A549 (cell line): ENCODE measurements at regions not wholly inside any gene's neighbourhood (a gene's known extent, or its start where the extent isn't known, plus 50 kb on each side); places are given as distances from the start of the nearest gene placed in this dataset.

ENCODE experiments used
- BCL3 ChIP-seq: fragments of >200 bp; sonication (Bioruptor Twin); formaldehyde crosslinking; IDR thresholded peaks from 3 replicates; pipeline ENCODE4 v1.6.1; 2016
- CTCF ChIP-seq: fragments of >200 bp; sonication (Bioruptor Twin); formaldehyde crosslinking; IDR thresholded peaks from 3 replicates; pipeline ENCODE4 v1.5.1; 2016
- EP300 ChIP-seq, 2 experiments: fragments of >200 bp; sonication (Bioruptor Twin); formaldehyde crosslinking; IDR thresholded peaks; 2 replicates in 1 of 2; 3 replicates in 1 of 2; pipeline ENCODE4 v1.6.1; 2016 to 2017
- MYC ChIP-seq: IDR thresholded peaks from 2 replicates; pipeline ENCODE4 v1.6.1; 2012; ENCODE audit warnings: mild to moderate bottlenecking, inconsistent platforms, low read length, improper control_type of control experiment, borderline replicate concordance
- POLR2A ChIP-seq: IDR thresholded peaks from 2 replicates; pipeline ENCODE4 v1.6.1; 2012; ENCODE audit warnings: mild to moderate bottlenecking, low read length
- POLR2AphosphoS2 ChIP-seq: conservative IDR thresholded peaks from 2 replicates; pipeline ENCODE4 v1.6.1; 2012; ENCODE audit warnings: low read length, improper control_type of control experiment, inconsistent platforms
- TF ChIP-seq, protein P1 (sequence below): IDR thresholded peaks from 2 replicates; pipeline ENCODE4 v1.6.1; 2012; ENCODE audit warnings: low read depth, borderline replicate concordance
- TF ChIP-seq, protein P2 (sequence below): fragments of 450-650 bp; IDR thresholded peaks from 2 replicates; pipeline ENCODE4 v1.6.1; 2014; ENCODE audit warnings: antibody characterized with exemption

DNA sequence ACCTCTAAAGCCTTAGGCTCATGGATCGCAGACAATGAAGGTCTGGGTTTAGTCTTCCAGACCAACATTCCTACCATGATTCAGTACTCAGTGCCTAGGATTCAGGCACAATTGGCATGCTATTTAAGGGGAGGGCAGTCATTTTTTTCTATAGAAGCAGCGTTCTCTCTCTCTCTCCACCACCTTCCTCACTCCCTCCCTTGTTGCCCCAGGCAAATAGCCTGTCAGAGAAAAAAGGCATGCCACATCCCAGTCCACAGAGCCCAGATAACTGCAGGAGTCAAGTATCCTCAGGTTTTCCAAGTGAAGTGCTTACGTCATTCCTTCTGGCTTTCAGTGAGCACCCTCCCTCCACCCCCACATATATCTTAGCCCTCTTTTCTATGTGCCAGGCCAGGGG is 533.0 kb downstream of the BCOR start:
- TF ChIP-seq MYC: no peak
- no peak for TF ChIP-seq POLR2AphosphoS2
- no peak for TF ChIP-seq CTCF
- no peak for TF ChIP-seq BCL3
- TF ChIP-seq, protein P1, sequence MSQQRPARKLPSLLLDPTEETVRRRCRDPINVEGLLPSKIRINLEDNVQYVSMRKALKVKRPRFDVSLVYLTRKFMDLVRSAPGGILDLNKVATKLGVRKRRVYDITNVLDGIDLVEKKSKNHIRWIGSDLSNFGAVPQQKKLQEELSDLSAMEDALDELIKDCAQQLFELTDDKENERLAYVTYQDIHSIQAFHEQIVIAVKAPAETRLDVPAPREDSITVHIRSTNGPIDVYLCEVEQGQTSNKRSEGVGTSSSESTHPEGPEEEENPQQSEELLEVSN: no peak
- no peak for TF ChIP-seq EP300 (IDR thresholded peaks at IDR 0.05)
- no peak for TF ChIP-seq POLR2A
- TF ChIP-seq, protein P2, sequence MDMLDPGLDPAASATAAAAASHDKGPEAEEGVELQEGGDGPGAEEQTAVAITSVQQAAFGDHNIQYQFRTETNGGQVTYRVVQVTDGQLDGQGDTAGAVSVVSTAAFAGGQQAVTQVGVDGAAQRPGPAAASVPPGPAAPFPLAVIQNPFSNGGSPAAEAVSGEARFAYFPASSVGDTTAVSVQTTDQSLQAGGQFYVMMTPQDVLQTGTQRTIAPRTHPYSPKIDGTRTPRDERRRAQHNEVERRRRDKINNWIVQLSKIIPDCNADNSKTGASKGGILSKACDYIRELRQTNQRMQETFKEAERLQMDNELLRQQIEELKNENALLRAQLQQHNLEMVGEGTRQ: no peak
